NCI-H82 treated with DMSO at 0.1 percent for 48 hours (cell line): ENCODE measurements at regions not wholly inside any gene's neighbourhood (a gene's known extent, or its start where the extent isn't known, plus 50 kb on each side); places are given as distances from the start of the nearest gene placed in this dataset.

Experiments used
- DNase-seq: peaks from one replicate; lab custom pipeline; 2025; ENCODE audit not compliant: unreplicated experiment; lab: John Stamatoyannopoulos, UW

DNA sequence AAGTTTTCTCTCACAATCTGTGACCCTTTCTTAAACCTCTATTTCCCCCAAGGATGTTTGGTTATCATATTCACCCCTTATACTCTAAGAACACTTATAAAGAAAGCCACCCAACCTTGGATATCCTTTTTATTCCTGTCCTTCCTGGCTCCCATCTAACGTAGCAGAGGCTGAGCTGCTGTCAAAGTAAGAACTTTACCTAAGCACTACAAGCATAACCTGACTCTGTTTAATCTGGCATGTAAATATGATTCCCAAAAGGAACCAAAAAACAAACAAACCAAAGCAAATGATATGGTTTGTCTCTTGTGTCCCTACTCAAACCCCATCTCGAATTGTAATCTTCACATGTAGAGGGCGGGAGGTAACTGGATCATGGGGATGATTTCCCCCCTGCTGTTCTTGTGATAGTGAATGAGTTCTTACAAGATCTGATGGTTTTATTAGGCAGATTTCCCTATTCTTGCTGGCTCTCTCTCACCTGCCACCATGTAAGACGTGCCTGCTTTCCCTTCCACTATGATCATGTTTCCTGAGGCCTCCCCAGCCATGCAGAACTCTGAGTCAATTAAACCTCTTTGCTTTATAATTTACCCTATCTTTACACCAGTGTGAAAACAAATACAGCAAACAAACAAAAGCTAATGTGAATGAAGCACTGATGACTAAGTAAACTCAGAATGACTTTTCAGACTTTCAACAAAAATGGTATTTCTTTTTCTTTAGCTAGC, 72.7 kb upstream of the SPOPL start:
- DNase-seq = no peak

DNA sequence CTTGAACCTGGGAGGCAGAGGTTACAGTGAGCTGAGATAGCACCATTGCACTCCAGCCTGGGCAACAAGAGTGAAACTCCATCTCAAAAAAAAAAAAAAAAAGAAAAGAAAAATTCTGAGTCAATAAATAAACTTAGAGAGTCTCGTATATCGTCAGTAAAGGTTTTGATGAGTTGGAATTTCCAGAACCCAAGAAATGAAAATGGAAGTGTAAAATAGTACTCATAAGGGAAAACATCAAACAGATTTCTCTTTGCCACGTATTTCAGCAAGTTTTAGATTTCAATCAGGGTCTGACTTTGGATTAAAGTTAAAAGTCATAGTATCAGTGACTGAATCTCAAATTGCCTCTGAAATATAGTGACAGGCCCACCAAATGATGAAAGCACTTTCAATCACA, 71.4 kb upstream of the SPOPL start:
- no peak for DNase-seq

DNA sequence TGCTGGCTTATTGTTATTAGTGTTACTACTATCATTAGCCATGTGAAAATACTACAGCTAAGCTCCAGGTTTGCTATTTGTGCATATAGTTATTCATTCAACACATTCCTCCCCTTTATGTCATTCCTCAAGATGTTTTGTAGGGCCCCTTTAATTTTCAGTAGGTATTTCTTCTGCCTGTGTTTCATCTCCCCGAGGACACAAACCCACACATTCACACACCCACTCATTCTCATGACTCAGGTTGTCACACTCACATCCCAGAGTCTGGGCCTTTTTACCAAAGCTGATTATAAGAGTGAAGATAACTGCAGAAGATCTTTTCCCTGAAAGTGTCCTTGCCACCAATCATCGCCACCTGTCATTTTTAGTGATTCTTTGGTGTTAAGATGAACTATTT, 68.6 kb upstream of the SPOPL start:
- no peak for DNase-seq

DNA sequence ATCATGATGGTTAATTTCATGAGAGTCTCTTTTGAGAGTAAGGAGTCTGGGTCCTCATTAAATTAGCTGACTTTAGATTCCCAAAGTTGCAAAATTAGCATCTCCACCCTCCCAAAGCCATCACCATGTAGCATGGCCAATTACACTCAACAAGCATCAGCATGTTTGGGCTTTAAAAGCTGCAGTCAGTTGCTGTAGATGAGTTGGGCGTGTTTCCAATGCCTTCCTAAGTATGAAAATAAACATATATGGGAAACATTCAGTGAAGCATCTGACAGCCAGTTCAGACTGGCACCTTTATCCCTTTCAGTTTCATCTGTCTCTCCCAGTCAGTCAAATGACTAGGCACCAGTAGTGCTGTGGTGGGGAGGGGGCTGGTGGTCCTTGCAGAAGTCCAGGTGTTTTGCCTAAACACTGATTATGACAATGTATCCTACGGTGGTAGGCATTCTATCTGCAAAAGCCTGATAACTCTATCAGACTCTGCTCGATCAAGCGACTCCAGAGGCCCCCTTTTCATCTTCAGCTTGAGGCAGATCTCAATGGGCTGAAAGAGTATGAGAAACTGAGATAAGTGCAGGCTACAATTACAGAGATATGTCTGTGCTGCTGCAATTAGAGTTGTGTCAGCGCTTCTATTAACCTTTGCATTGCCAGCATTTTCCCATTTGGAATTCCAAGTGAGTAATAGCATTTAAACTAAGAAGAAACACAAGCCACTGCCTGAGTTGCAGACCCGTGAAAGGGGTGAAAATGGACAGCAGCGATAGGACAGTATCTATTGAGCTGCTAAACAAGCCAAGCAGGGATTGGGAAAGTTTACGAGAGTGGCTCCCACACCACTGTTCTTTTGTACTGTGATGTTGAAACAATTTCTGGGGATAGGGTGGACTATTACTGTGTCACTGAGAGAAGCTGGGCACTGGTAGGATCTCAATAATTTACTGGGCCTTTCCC, 67.3 kb upstream of the SPOPL start:
- DNase-seq = no peak

DNA sequence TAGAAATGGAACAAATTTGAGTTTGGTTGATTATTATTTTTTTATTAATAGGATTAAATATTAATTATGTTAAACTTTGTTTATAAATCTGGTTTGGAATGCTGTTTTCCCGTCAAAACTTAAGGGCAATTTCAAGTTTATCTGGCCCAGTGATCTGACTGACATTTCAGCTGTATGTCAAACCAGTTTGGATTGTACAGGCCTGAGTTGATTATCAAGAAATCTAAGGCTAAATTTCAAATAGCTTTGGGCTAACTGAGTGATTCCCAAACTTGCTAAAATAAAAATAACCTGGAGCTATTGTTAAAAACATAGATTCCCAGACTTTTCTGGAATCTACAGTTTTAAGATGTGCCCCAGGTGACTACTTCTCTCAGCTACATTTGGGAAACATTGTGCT, 65.9 kb upstream of the SPOPL start:
- no peak for DNase-seq

DNA sequence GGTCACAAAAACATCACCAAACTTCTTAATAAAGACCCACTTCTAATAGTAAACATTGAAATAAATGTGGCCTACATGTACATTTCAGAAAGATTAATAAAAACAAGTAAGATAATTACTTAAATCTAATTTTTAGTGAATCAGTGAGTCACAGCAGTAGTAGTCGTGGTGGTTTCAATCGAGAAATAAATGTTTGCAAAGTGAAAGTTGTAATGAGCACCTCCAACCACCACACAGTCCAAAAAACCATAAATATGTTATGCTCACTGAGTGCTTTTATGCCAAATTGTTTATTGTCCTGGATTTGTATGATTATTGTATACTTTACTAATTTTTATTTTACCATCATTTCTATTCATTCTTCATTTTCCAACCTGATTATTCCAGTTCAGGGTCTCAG, 61.8 kb upstream of the SPOPL start:
- no peak for DNase-seq

DNA sequence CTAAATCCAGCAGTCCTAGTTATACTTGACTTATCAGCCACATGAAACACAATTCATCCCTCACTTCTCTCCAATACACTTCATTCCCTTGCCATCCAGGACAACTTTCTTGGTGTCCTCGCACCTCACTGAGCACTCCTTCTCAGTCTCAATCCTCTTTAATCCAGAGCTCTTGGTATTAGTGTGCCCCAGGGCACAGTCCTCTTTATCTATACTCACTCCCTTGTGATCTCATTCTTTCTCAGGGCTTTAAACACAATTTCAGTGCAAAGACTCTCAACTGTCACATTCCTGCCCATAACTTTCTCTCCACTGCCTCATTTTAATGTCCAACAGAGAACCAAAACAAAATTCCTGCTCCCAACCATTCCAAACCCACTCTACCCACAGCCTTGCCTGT, 60.8 kb upstream of the SPOPL start:
- no peak for DNase-seq

DNA sequence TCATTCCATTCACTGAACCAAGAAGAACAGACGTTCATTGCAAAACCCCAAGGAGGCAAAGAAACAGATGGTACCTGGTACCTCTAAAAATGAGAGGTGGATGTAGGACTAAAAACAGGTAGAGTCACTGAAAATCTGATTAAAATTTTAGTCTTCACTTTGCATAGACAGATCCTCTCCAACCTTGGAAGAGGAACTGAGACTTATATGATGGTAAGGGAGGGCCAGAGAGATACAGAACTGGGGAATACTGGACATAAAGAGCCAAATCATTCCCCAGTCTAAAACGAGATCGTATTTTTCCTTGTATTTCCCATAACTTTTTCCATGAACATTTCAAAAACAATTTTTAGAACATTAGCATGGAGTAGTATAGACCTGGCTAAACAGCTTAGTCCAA, 59.7 kb upstream of the SPOPL start:
- no peak for DNase-seq

DNA sequence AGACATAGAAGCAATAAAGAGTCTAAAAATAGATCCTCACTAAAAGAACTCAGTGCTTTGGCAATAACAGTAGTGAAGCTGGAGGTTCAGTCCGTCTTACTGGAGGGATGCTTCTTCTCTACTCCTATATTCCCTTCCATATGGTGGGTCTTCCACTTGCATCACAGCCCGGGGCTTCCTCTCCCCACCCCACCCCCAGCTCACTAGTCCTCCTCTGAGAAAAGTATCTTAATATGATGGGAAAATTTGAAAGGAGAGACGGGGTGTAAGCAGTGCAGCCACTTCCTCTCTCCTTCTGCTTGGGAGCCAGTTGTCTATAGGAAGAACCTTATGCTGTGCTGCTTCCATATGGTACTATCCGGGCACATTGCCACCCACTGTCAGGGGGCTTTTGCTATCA, 57.2 kb upstream of the SPOPL start:
- DNase-seq = no peak

DNA sequence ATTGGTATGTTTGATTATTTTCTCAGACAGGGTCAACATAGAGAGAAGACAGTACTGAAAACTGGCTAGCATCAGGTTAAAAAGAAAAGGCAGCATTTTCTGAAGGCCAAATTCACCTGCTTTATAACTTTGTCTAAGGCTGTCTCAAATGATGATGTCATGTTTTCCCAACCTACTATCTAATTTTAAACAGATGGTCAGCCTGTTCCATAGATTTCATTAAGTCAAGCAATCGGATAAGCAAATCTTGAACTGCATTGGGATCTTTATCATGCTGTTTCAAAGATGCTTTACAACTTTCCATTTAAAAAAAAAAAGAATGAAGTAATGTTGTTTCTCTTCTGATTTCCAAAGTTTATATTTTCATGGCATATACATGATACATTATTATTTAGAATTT, 56.3 kb upstream of the SPOPL start:
- no peak for DNase-seq

DNA sequence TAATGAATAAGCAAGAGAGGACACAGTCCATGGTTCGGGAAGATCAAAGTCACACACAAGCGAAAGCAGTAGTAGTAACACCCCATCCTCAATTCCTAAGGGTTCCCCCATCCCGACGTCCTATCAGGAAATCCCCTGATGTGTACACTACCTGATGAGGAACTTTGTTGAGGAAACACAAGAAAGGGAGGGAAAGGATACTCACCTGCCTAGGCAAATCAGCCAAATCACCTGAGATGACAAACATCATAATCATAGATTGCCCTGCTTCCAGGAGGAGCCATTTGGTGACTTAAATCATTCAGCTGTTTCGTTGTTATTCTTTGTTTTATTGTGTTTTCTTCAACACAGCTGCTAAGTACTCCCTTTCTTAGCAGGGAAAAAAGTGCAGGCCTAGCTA, 55.5 kb upstream of the SPOPL start:
- DNase-seq = no peak

DNA sequence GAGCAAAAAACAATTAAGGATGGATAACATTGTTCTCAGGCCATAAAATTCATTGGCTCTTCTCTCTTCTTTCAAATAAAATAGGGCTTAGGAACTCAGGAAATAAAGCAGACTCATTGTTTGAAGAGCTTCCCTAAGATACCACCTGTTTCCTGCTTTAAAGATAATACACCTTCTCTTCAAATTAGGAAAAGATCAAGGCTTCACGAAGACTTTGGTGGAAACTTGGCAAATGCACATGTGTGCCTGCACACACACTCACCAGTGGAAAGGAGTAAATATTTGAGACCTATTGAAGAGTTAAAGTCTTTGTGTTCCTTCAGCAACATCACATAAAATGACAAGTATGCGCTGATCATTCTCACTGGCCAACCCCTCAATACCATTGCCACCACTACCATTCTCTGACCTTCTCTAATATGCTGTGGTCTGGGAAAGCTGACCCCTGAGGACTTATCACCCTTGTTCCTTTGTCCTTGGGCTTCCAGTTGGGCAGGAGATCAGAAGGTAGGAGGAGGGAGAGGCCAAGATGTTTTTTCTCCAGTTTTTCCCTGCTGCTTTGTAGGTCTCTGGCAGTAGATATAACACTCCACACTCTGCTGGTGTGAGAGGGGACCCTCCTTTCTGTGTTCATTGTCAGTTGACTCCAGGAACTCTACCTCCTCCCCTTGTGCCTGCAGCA, 53.5 kb upstream of the SPOPL start:
- DNase-seq = no peak
